HG03571 (cell line): ENCODE measurements at regions not wholly inside any gene's neighbourhood (a gene's known extent, or its start where the extent isn't known, plus 50 kb on each side); places are given as distances from the start of the nearest gene placed in this dataset.

ENCODE experiments used
- ATAC-seq: cut with Tn5 transposase; IDR thresholded peaks from one replicate; pipeline ENCODE4 v1.9.1; 2021; ENCODE audit not compliant: unreplicated experiment

DNA sequence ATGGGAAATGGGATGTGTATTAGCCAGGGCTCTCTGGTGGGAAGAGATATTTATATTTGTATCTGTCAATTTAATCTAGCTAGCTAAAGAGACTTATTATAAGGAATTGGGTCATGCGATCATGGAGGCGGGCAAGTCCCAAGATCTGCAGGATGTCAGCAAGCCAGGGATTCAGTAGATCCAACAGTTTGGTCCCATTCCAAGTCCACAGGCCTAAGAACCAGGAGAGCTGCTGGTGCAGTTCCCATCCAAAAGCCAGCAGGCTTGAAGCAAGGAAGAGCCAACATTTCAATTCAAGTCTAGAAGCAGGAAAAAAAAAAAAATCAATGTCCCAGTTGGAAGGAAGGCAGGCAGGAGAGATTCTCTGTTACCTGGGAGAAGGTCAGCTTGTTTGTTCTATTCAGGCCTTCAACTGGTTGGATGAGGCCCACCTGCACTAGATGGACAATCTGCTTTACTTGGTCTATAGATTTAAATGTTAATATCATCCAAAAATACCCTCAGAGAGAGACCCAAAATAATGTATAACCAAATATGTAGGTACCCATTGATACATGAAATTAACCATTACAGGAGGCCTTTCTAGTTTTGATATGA lies 60.7 kb upstream of the BCAT1 start:
- ATAC-seq: no peak

DNA sequence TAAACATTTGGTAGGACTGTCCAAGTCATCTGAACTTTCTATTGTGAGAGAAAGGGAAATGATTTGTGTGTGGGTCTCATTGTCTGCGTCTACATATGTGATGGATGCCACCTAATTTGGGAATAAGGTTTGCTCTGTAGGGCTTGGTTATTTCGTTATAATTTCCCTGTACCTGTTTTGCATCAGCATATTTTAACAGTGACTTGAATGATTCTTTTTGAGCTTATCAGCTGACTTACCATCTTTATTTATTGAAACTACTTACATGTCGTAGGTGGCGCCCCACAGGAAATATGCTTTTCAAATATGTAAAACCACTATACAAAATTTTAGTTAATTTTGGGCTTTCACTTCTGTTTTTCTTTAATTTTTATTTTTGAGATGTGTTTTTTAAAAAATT lies 56.5 kb upstream of the BCAT1 start:
- peak; percentile 59 for ATAC-seq

DNA sequence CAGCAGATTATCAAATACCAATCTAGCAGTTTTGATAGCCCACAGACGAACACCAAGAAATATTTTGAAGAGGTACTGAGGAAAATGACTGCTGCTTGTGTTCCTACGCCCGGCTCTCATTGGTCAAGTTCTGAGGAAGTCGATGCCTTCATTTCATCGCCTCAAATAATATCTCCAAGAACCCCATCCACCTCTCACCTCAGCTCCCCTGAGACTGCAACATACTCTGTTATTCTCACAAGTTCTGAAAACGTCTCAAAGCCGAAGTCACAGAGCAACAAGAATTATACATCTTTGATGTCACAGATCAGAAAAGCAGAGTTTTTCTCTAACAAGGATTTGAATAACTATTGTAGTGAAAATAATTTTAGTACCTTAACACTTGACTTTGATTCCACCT lies 55.5 kb upstream of the BCAT1 start:
- no peak for ATAC-seq

DNA sequence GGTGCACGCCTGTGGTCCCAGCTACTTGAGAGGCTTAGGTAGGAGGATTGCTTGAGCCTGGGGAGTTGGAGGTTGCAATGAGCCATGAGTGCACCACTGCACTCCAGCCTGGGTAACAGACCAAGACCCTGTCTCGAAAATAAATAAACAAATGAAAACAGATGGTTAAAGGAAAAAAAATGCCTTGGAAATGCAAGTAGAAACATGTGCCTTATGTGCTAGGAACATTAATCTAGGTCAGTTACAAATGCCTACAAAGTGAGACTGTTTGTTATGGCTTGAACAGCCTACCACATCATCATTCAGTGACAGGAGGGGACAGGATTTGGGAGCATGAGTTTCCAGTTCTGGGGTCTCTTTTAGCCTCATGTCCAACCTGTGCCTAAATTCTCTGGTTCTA lies 52.4 kb upstream of the BCAT1 start:
- ATAC-seq: no peak
